Astrocyte (in vitro differentiated cells and primary cell): ENCODE measurements at regions not wholly inside any gene's neighbourhood (a gene's known extent, or its start where the extent isn't known, plus 50 kb on each side); places are given as distances from the start of the nearest gene placed in this dataset.

Experiments used
- DNase-seq: peaks from one replicate; pipeline ENCODE4 v3.0.0-alpha.2; 2010; ENCODE audit warnings: low read depth
- FAIRE-seq: peaks from 2 replicates; lab custom pipeline; 2011; peaks lifted over from hg19 to GRCh38; lab: Jason Lieb, UNC
- H2AFZ ChIP-seq: 2 replicates; pipeline ENCODE4 v1.6.0; 2012; ENCODE audit warnings: low read depth, low read length, inconsistent platforms
- H3K27ac ChIP-seq: 2 replicates; pipeline ENCODE4 v1.5.1; 2011; ENCODE audit warnings: low read depth, low read length, inconsistent platforms
- H3K27me3 ChIP-seq: 2 replicates; pipeline ENCODE4 v1.6.0; 2011; ENCODE audit warnings: low read length, inconsistent platforms; ENCODE audit not compliant: insufficient read depth
- H3K36me3 ChIP-seq: 2 replicates; pipeline ENCODE4 v1.5.1; 2011; ENCODE audit warnings: low read length, inconsistent platforms; ENCODE audit not compliant: insufficient read depth
- H3K4me1 ChIP-seq: 2 replicates; pipeline ENCODE4 v1.5.1; 2011; ENCODE audit warnings: low read length, inconsistent platforms; ENCODE audit not compliant: insufficient read depth
- H3K4me2 ChIP-seq: 2 replicates; pipeline ENCODE4 v1.6.0; 2012; ENCODE audit warnings: low read length, inconsistent platforms
- H3K4me3 ChIP-seq: 2 replicates; pipeline ENCODE4 v1.5.1; 2011; ENCODE audit warnings: low read depth, mild to moderate bottlenecking, low read length, inconsistent platforms; ENCODE audit not compliant: insufficient read depth
- H3K79me2 ChIP-seq: 2 replicates; pipeline ENCODE4 v1.6.0; 2012; ENCODE audit warnings: mild to moderate bottlenecking, low read length, inconsistent platforms; ENCODE audit not compliant: insufficient read depth
- H3K9ac ChIP-seq: 2 replicates; pipeline ENCODE4 v1.6.0; 2012; ENCODE audit warnings: mild to moderate bottlenecking, low read length, inconsistent platforms
- H3K9me3 ChIP-seq: 2 replicates; pipeline ENCODE4 v1.5.1; 2012; ENCODE audit warnings: low read depth, mild to moderate bottlenecking, low read length, inconsistent platforms; ENCODE audit not compliant: insufficient read depth
- H4K20me1 ChIP-seq: 2 replicates; pipeline ENCODE4 v1.6.0; 2012; ENCODE audit warnings: low read length, inconsistent platforms; ENCODE audit not compliant: insufficient read depth
- H3K27ac Mint-ChIP-seq: one replicate; pipeline ENCODE4 v1.8.0; 2021; ENCODE audit warnings: mild to moderate bottlenecking, mixed read lengths; ENCODE audit not compliant: unreplicated experiment
- H3K27me3 Mint-ChIP-seq: one replicate; pipeline ENCODE4 v1.8.0; 2021; ENCODE audit warnings: low read depth, mixed read lengths; ENCODE audit not compliant: unreplicated experiment
- H3K36me3 Mint-ChIP-seq: one replicate; pipeline ENCODE4 v1.8.0; 2021; ENCODE audit warnings: low read depth, mixed read lengths; ENCODE audit not compliant: unreplicated experiment
- H3K4me1 Mint-ChIP-seq: one replicate; pipeline ENCODE4 v1.8.0; 2021; ENCODE audit warnings: low read depth, mixed read lengths; ENCODE audit not compliant: unreplicated experiment
- H3K4me3 Mint-ChIP-seq: one replicate; pipeline ENCODE4 v1.8.0; 2021; ENCODE audit warnings: mild to moderate bottlenecking, moderate library complexity, mixed read lengths; ENCODE audit not compliant: unreplicated experiment
- H3K9me3 Mint-ChIP-seq: one replicate; pipeline ENCODE4 v1.8.0; 2021; ENCODE audit warnings: mild to moderate bottlenecking, mixed read lengths; ENCODE audit not compliant: unreplicated experiment
- CTCF ChIP-seq: IDR thresholded peaks from 2 replicates; pipeline ENCODE4 v1.5.1; 2011; ENCODE audit warnings: low read depth, mild to moderate bottlenecking, inconsistent platforms, low read length, moderate library complexity; ENCODE audit not compliant: insufficient read depth
- EZH2 ChIP-seq: IDR thresholded peaks from 2 replicates; pipeline ENCODE4 v1.6.1; 2012; ENCODE audit warnings: mild to moderate bottlenecking, low read length, inconsistent platforms; ENCODE audit not compliant: insufficient read depth

GRCh38 chr16:59046335-59046734 lies 312.2 kb upstream of the GOT2 start:
- Histone ChIP-seq H3K4me1 (peaks cover 4% of the 10 kb centered on the region), H3K4me3 (no peak overlapping the region), H4K20me1 (no peaks in the 10 kb centered on the region), H3K27ac (no peak overlapping the region), H3K79me2 (no peaks in the 10 kb centered on the region), H2AFZ (no peak overlapping the region), H3K4me2 (no peak overlapping the region), H3K36me3 (no peaks in the 10 kb centered on the region), H3K9ac (no peak overlapping the region), H3K27me3 (no peaks in the 10 kb centered on the region), H3K9me3 (no peaks in the 10 kb centered on the region)
- Mint-ChIP-seq H3K4me1 (peaks cover 8% of the 10 kb centered on the region), H3K36me3 (no peaks in the 10 kb centered on the region), H3K27me3 (no peaks in the 10 kb centered on the region), H3K9me3 (no peaks in the 10 kb centered on the region), H3K4me3 (no peak overlapping the region), H3K27ac (peak overlapping the region; percentile 89)
- DNase-seq (peak; percentile 70), FAIRE-seq (no peak)
- TF ChIP-seq EZH2: no peak
- no peak for TF ChIP-seq CTCF

- DNase-seq: peak; percentile 26
- no peaks in the 10 kb centered on the region for H3K36me3 ChIP-seq
Measured at GRCh38 chr16:59045501-59045900, 311.4 kb upstream of the GOT2 start.

More at GRCh38 chr16:59045501-59045900, 311.4 kb upstream of the GOT2 start:
- Mint-ChIP-seq H3K4me1 (peaks cover 8% of the 10 kb centered on the region), H3K9me3 (no peaks in the 10 kb centered on the region), H3K27ac (peak overlapping the region; percentile 2), H3K27me3 (no peaks in the 10 kb centered on the region), H3K36me3 (no peaks in the 10 kb centered on the region), H3K4me3 (no peak overlapping the region)
- no peak for FAIRE-seq
- Histone ChIP-seq H3K4me2 (no peak overlapping the region), H3K4me1 (peaks cover 4% of the 10 kb centered on the region), H3K79me2 (no peaks in the 10 kb centered on the region), H3K27me3 (no peaks in the 10 kb centered on the region), H3K27ac (no peak overlapping the region), H4K20me1 (no peaks in the 10 kb centered on the region), H3K9ac (no peak overlapping the region), H3K9me3 (no peaks in the 10 kb centered on the region), H3K4me3 (no peak overlapping the region), H2AFZ (no peak overlapping the region)
- TF ChIP-seq EZH2 (no peak), CTCF (no peak)
